ENCODE measurements at regions not wholly inside any gene's neighbourhood (a gene's known extent, or its start where the extent isn't known, plus 50 kb on each side); places are given as distances from the start of the nearest gene placed in this dataset.
"Not testable (repeated sequence)": the region's sequence is repeated elsewhere in the genome, so short reads cannot be mapped to it uniquely, and the experiment has no call there.

DNA sequence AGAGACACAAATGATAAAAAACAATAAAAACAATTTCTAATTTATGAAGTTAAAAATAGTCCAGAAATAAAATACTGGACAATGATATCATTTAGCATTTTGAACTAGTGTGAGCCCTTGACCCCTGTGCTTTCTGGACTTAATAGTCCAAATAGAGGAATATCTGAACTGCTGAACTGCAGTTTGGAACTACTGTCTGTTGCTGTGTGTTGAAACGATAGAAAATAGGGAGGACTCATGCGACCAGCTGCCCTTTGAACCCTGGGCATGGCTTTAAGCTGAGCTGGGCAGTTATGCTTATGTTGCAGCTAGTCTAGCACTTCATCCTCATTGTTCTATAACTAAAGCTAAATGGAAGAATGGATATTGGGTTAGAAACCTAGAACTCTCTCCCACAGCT lies 99.5 kb downstream of the FMR1NB start:
- DNase-seq (ENCODE audit: low spot score): no peak

- DNase-seq (ENCODE audit: low spot score): no peak
Measured at GRCh38 chrX:148084611-148085010, 103.5 kb downstream of the FMR1NB start.

GRCh38 chrX:148120151-148120550 lies 139.0 kb downstream of the FMR1NB start:
- no peak for DNase-seq (ENCODE audit: low spot score)

DNA sequence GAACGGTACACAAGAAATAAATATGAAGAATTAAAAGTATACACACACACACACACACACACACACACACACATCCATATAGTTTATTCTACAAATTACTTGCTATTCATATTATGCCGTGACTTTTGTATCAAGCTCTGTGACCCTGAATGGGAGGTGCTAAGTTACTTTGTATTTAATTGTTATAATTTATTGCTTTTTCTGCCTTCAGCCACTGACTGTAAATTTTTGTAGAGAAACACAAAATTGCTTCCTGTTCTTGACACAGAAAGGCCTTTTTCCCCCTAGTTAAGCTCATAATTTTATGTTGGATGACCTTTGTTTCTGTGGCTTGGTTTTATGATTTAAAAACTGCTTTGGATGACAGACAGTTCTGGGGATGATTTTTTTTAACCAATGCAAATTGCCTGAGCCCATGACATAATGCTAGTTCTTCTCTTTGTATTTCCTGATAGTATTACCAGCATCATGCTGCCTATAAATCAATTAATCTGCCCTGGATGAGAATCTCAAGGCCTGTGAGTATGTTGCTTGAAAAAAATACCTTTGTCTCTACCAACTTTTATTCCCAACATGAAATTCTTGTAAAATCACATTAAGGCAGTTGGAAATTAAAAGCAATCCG lies 140.0 kb downstream of the FMR1NB start:
- DNase-seq (ENCODE audit: low spot score): no peak

- DNase-seq (ENCODE audit: low spot score): not testable (repeated sequence)
Measured at GRCh38 chrX:148128872-148129505, 147.9 kb downstream of the FMR1NB start.

DNA sequence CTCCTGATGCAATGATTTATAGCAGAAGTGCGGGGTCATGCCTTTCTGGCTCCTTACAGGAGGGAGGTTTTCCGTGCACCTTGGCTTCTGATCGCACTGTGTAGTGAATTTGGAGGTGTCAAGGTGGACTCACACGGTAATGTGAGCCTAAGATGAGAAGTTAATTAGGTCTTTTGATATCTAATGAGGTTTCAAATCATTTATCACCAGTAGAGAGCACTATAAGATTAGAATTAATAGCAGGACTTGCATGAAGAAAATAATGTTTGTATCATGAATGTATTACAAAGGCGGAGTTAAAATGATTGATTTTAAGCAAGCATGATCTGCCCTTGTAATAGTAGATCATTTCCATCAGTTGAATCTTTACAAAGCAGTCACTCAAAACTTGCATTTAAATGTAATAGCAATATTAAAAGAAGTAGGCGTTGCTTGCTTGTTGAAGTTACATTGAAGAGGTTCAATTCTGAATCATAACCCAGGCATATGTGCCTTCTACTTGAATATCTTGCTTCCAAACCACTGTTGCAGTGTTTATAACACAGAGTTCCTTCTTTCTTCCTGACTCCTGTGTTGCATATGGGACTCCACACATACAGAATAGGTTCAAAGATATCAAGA lies 152.1 kb downstream of the FMR1NB start:
- DNase-seq (ENCODE audit: low spot score): no peak

- no peak for DNase-seq (ENCODE audit: low spot score)
Measured at GRCh38 chrX:148134578-148134977, 153.4 kb downstream of the FMR1NB start.

- no peak for DNase-seq (ENCODE audit: low spot score)
Measured at GRCh38 chrX:148135738-148136137, 154.6 kb downstream of the FMR1NB start.

DNA sequence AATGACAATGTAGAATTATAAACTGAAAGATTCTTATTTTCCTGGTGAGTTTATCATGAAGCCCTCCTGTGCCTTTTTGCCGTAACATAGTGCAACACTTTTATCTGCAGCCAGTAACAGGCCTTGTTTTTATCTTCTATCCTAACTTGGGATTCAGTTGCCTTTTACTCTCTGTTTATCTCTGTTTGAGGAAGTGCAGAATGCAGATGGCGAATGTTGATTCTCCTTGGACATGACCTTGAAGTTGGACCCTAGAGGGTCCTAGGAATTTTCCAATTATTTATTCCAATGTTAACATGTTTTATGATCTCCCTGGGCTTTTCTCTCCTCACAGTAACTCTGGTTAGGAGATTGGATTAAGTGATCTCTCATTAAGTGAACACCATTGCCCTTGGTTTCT lies 165.0 kb downstream of the FMR1NB start:
- no peak for DNase-seq (ENCODE audit: low spot score)

GRCh38 chrX:148156986-148157385 lies 175.8 kb downstream of the FMR1NB start:
- DNase-seq (ENCODE audit: low spot score): no peak

- DNase-seq (ENCODE audit: low spot score): no peak
Measured at GRCh38 chrX:148159796-148160195, 178.7 kb downstream of the FMR1NB start.

DNA sequence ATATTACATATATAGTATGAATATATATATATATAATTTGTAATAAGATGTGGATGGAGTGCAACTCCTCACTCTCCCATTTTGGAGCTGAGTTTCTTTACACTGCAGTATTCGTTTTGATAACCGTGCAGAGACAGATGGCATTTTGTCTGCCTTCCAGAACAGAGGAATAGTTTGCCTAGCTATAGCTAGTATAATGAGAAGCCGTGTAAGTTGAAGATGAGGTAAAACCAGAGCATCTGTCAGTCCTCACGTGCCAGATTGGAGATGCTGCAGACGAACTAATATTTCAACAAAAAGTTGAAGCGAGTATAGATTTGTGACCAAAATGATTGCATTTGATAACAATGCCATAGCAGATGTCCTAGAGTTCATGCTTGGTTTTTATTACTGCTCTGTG lies 180.6 kb downstream of the FMR1NB start:
- DNase-seq (ENCODE audit: low spot score): no peak

DNA sequence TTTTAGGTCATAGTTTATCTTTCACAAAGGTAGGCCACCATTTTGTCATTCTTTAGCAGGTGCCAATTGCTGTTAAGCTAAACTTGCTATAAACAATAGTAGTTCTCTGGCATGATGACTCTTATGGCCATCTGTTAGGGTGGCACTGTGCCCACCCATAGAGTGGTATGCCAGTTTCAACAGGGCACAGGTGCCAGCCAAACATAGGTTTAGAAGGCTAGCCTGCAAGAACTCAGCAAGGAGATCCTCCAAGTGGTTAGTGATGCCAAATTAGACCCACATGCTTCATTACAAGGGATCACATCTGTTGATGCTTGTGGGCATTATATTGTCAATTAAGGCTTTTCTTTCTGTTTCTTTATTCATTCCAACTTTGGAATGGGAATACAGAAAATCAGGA lies 204.5 kb downstream of the FMR1NB start:
- no peak for DNase-seq (ENCODE audit: low spot score)

DNA sequence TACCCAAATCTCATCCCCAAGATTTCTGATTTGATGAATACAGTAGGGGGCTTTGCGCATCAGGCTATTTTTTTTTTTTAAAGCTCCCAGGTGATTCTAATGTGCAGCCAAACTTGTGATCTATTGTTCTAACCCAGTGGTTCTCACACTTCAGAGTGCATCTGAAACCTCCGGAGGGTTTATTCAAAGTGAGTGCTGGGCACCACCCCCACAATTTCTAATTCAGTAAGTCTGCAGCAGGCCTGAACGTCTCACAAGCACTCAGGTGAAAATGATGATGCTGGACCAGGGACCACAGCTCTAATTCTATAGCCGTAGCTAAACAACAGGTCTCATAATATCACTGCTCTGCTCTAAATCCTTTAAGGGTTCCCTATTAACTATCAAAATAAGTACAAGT lies 211.4 kb downstream of the FMR1NB start:
- no peak for DNase-seq (ENCODE audit: low spot score)

GRCh38 chrX:148193759-148194158 lies 212.6 kb downstream of the FMR1NB start:
- no peak for DNase-seq (ENCODE audit: low spot score)

GRCh38 chrX:148203531-148203930 lies 222.4 kb downstream of the FMR1NB start:
- no peak for DNase-seq (ENCODE audit: low spot score)

- DNase-seq (ENCODE audit: low spot score): no peak
Measured at GRCh38 chrX:148204195-148204594, 223.1 kb downstream of the FMR1NB start.

GRCh38 chrX:148214786-148215185 lies 233.6 kb downstream of the FMR1NB start:
- DNase-seq (ENCODE audit: low spot score): no peak

DNA sequence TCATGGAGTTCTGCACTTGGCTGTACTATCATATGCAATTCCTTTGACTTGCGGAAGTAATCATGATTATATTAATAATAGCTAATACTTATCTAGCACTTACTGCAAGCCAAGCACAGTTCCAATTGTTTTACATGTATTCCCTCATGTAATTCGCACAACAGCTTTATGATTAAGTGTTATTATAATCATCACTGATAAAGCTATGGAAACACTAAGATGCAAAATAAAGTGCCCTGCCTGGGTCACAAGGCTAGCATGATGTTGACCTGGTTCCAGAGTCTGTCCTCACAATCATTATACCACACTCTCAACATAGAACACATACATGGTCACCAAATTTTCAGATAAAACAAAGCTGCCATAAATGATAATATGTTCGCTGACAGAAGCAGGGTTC lies 234.6 kb downstream of the FMR1NB start:
- no peak for DNase-seq (ENCODE audit: low spot score)

DNA sequence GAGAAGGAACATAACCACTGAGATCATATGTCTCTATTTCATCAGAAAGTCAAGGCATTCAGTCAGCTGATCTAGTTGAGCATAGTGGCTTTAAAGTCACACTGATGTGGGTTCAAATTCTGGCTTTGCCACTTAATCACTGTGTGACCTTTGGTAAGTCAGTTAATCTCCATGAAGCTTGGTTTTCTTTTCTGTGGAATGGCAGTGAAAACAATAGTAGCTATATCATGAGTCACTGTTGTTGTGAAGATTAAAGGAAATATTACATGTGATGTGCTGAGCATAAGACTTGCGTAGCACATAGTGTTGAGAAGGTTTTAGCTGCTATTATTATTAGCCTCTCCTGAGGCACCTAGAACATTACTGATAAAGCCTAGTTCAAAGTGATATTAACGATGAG lies 242.2 kb downstream of the FMR1NB start:
- DNase-seq (ENCODE audit: low spot score): no peak

GRCh38 chrX:148228521-148228920 lies 247.4 kb downstream of the FMR1NB start:
- DNase-seq (ENCODE audit: low spot score): no peak

- DNase-seq (ENCODE audit: low spot score): no peak
Measured at GRCh38 chrX:148229801-148230303, 248.7 kb downstream of the FMR1NB start.

DNA sequence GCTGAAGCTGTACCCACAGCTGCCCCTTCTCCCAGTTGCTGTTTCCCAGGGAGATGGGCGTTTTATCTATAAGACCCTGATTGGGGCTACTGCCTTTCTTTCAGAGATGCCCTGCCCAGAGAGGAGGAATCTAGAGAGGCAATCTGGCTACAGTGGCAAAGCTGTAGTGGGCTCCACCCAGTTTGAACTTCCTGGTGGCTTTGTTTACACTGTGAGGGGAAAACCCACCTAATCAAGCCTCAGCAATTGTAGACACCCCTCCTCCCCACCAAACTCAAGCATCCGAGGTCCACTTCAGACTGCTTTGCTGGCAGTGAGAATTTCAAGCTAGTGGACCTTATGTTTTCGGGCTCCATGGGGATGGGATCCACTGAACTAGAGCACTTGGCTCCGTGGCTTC lies 240.4 kb upstream of the AFF2 start:
- DNase-seq (ENCODE audit: low spot score): no peak

- DNase-seq (ENCODE audit: low spot score): no peak
Measured at GRCh38 chrX:148265829-148266228, 234.6 kb upstream of the AFF2 start.

Measured in AG08395 (cell line).